ENCODE measurements at regions not wholly inside any gene's neighbourhood (a gene's known extent, or its start where the extent isn't known, plus 50 kb on each side); places are given as distances from the start of the nearest gene placed in this dataset.

GRCh38 chr2:65628156-65628555 lies 195.8 kb upstream of the SPRED2 start:
- H3K9me2 ChIP-seq (replicated peaks; ENCODE audit: insufficient read depth, low read length), result no peaks in the 10 kb centered on the region
- no peaks in the 10 kb centered on the region for H3K27me3 ChIP-seq (ENCODE audit: low read length)
- H3K4me3 ChIP-seq (ENCODE audit: insufficient read depth, low read length, poor library complexity, severe bottlenecking), result no peak overlapping the region
- H4K20me1 ChIP-seq (ENCODE audit: low read depth, low read length), result no peaks in the 10 kb centered on the region
- no peak overlapping the region for H3K27ac ChIP-seq (ENCODE audit: low read depth, low read length)
- H3K4me2 ChIP-seq (ENCODE audit: low read depth, low read length, poor library complexity, severe bottlenecking), result no peak overlapping the region
- H3K9ac ChIP-seq (ENCODE audit: low read length), result no peak overlapping the region
- no peaks in the 10 kb centered on the region for H3K36me3 ChIP-seq (ENCODE audit: low read length)
- no peaks in the 10 kb centered on the region for H3K9me3 ChIP-seq (ENCODE audit: insufficient read depth, low read length)
- no peaks in the 10 kb centered on the region for H3K79me2 ChIP-seq (ENCODE audit: insufficient read depth, low read length)
- no peak overlapping the region for H2AFZ ChIP-seq (ENCODE audit: low read depth, low read length, severe bottlenecking)
- TF ChIP-seq CTCF (IDR thresholded peaks at IDR 0.05; ENCODE audit: insufficient read depth, low read length, poor library complexity, severe bottlenecking) (no peak), EZH2phosphoT487 (conservative IDR thresholded peaks at IDR 0.05; ENCODE audit: low read length) (no peak)
- no peaks in the 10 kb centered on the region for H3F3A ChIP-seq (ENCODE audit: insufficient read depth)

- no peaks in the 10 kb centered on the region for H3K9me3 ChIP-seq (ENCODE audit: insufficient read depth, low read length)
- TF ChIP-seq CTCF (IDR thresholded peaks at IDR 0.05; ENCODE audit: insufficient read depth, low read length, poor library complexity, severe bottlenecking), result no peak
Observed at GRCh38 chr2:65626831-65627230, 194.4 kb upstream of the SPRED2 start.

GRCh38 chr2:65625982-65626381 lies 193.6 kb upstream of the SPRED2 start:
- Histone ChIP-seq H3K36me3 (ENCODE audit: low read length) (no peaks in the 10 kb centered on the region), H3F3A (ENCODE audit: insufficient read depth) (no peaks in the 10 kb centered on the region), H3K9me2 (replicated peaks; ENCODE audit: insufficient read depth, low read length) (no peaks in the 10 kb centered on the region), H3K27ac (ENCODE audit: low read depth, low read length) (no peak overlapping the region), H3K9me3 (ENCODE audit: insufficient read depth, low read length) (no peaks in the 10 kb centered on the region), H3K9ac (ENCODE audit: low read length) (no peak overlapping the region), H2AFZ (ENCODE audit: low read depth, low read length, severe bottlenecking) (no peak overlapping the region), H3K79me2 (ENCODE audit: insufficient read depth, low read length) (no peaks in the 10 kb centered on the region), H4K20me1 (ENCODE audit: low read depth, low read length) (no peaks in the 10 kb centered on the region), H3K4me3 (ENCODE audit: insufficient read depth, low read length, poor library complexity, severe bottlenecking) (no peak overlapping the region), H3K27me3 (ENCODE audit: low read length) (no peaks in the 10 kb centered on the region), H3K4me2 (ENCODE audit: low read depth, low read length, poor library complexity, severe bottlenecking) (no peak overlapping the region)
- no peak for TF ChIP-seq CTCF (IDR thresholded peaks at IDR 0.05; ENCODE audit: insufficient read depth, low read length, poor library complexity, severe bottlenecking)
- no peak for TF ChIP-seq EZH2phosphoT487 (conservative IDR thresholded peaks at IDR 0.05; ENCODE audit: low read length)

More at GRCh38 chr2:65626831-65627230, 194.4 kb upstream of the SPRED2 start:
- no peaks in the 10 kb centered on the region for H4K20me1 ChIP-seq (ENCODE audit: low read depth, low read length)
- H3K27me3 ChIP-seq (ENCODE audit: low read length), result no peaks in the 10 kb centered on the region
- no peak overlapping the region for H3K4me3 ChIP-seq (ENCODE audit: insufficient read depth, low read length, poor library complexity, severe bottlenecking)
- H3K4me2 ChIP-seq (ENCODE audit: low read depth, low read length, poor library complexity, severe bottlenecking), result no peak overlapping the region
- H3K9ac ChIP-seq (ENCODE audit: low read length), result no peak overlapping the region
- no peaks in the 10 kb centered on the region for H3F3A ChIP-seq (ENCODE audit: insufficient read depth)
- no peaks in the 10 kb centered on the region for H3K36me3 ChIP-seq (ENCODE audit: low read length)
- no peak overlapping the region for H3K27ac ChIP-seq (ENCODE audit: low read depth, low read length)
- H3K9me2 ChIP-seq (replicated peaks; ENCODE audit: insufficient read depth, low read length), result no peaks in the 10 kb centered on the region
- no peak overlapping the region for H2AFZ ChIP-seq (ENCODE audit: low read depth, low read length, severe bottlenecking)
- no peaks in the 10 kb centered on the region for H3K79me2 ChIP-seq (ENCODE audit: insufficient read depth, low read length)
